ENCODE measurements at regions not wholly inside any gene's neighbourhood (a gene's known extent, or its start where the extent isn't known, plus 50 kb on each side); places are given as distances from the start of the nearest gene placed in this dataset.

DNA sequence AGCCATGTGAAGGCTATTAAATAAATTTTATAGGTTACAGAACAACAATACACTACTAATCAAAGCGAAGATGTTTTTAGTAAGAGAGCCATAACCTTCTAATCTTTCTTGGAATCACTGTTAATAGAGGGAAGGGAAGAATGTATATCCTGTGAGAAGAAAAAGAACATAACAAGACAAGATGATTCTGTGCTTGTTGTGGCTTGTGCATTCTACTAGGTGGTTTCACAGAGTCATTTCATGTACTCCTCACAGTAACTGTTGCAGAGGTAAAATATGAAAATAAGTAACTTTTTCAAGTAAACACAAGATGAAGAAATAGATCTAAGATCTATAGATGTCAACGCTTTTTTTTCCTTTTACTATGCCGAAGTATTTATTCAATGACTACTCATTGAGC lies 116.9 kb upstream of the FAM83B start:
- TF ChIP-seq POLR2AphosphoS5 (IDR thresholded peaks at IDR 0.05; ENCODE audit: borderline replicate concordance, low read depth, low read length), result no peak
- TF ChIP-seq EZH2 (IDR thresholded peaks at IDR 0.05), result no peak

All from SK-N-MC (cell line).